SU-DHL-6 (cell line): ENCODE measurements at regions not wholly inside any gene's neighbourhood (a gene's known extent, or its start where the extent isn't known, plus 50 kb on each side); places are given as distances from the start of the nearest gene placed in this dataset.

Experiments used
- H2AFZ ChIP-seq: fragments of 200-600 bp; sonication (generic); 2 replicates; pipeline ENCODE4 v1.6.1; 2014; ENCODE audit warnings: low read depth, mild to moderate bottlenecking, moderate library complexity, mixed read lengths, antibody characterized with exemption, low read length; ENCODE audit not compliant: severe bottlenecking
- H3F3A ChIP-seq: fragments of 200-600 bp; shearing (Covaris generic); 2 replicates; pipeline ENCODE4 v1.6.0; 2016; ENCODE audit warnings: antibody characterized with exemption, mild to moderate bottlenecking; ENCODE audit not compliant: insufficient read depth
- H3K27ac ChIP-seq: fragments of 200-600 bp; sonication (generic); 2 replicates; pipeline ENCODE4 v1.5.1; 2016; ENCODE audit warnings: low read depth, mild to moderate bottlenecking, low read length, moderate library complexity, mixed read lengths
- H3K27me3 ChIP-seq: fragments of 200-600 bp; sonication (generic), shearing (Covaris generic); 2 replicates; pipeline ENCODE4 v1.6.0; 2014; ENCODE audit warnings: mild to moderate bottlenecking, low read length
- H3K36me3 ChIP-seq: fragments of 200-600 bp; sonication (generic); 2 replicates; pipeline ENCODE4 v1.6.1; 2014; ENCODE audit warnings: mild to moderate bottlenecking, low read length, mixed read lengths
- H3K4me2 ChIP-seq: fragments of 300-600, 200-600 bp; shearing (Covaris generic), sonication (generic); 2 replicates; pipeline ENCODE4 v1.6.0; 2014; ENCODE audit warnings: low read length, low read depth, mild to moderate bottlenecking; ENCODE audit not compliant: poor library complexity, severe bottlenecking
- H3K4me3 ChIP-seq: fragments of 200-600 bp; sonication (generic); 2 replicates; pipeline ENCODE4 v1.5.1; 2014; ENCODE audit warnings: antibody characterized with exemption, low read length, mild to moderate bottlenecking, mixed read lengths; ENCODE audit not compliant: insufficient read depth, poor library complexity, severe bottlenecking
- H3K79me2 ChIP-seq: fragments of 200-600 bp; sonication (generic); 2 replicates; pipeline ENCODE4 v1.6.1; 2014; ENCODE audit warnings: mild to moderate bottlenecking, low read length, moderate library complexity; ENCODE audit not compliant: insufficient read depth
- H3K9ac ChIP-seq: fragments of 200-600 bp; sonication (generic); 2 replicates; pipeline ENCODE4 v1.7.0; 2014; ENCODE audit warnings: mild to moderate bottlenecking, low read length
- H3K9me2 ChIP-seq: fragments of 200-600 bp; sonication (generic); replicated peaks from 2 replicates; pipeline ENCODE4 v1.6.1; 2014; ENCODE audit warnings: low read length; ENCODE audit not compliant: insufficient read depth
- H3K9me3 ChIP-seq: fragments of 200-600 bp; sonication (generic); 2 replicates; pipeline ENCODE4 v1.6.1; 2014; ENCODE audit warnings: low read length, mixed read lengths; ENCODE audit not compliant: insufficient read depth
- H4K20me1 ChIP-seq: fragments of 200-600 bp; sonication (generic); 2 replicates; pipeline ENCODE4 v1.6.1; 2014; ENCODE audit warnings: low read depth, mild to moderate bottlenecking, antibody characterized with exemption, low read length, moderate library complexity, mixed read lengths
- CTCF ChIP-seq: fragments of 200-600 bp; sonication (generic); IDR thresholded peaks from one replicate; pipeline ENCODE4 v1.5.1; 2017; ENCODE audit warnings: antibody characterized with exemption, mild to moderate bottlenecking, low read length, moderate library complexity; ENCODE audit not compliant: insufficient read depth, poor library complexity, severe bottlenecking
- EZH2phosphoT487 ChIP-seq: fragments of 200-600 bp; sonication (generic), shearing (Covaris generic); conservative IDR thresholded peaks from 2 replicates; pipeline ENCODE4 v1.6.1; 2018; ENCODE audit warnings: mild to moderate bottlenecking, antibody characterized with exemption, low read length, moderate library complexity, mixed read lengths

- H3K27me3 ChIP-seq = no peaks in the 10 kb centered on the region
- H3K4me2 ChIP-seq = no peak overlapping the region
- no peak overlapping the region for H3K9ac ChIP-seq
- H3K9me2 ChIP-seq = no peaks in the 10 kb centered on the region
- no peaks in the 10 kb centered on the region for H3F3A ChIP-seq
- no peak overlapping the region for H2AFZ ChIP-seq
- no peaks in the 10 kb centered on the region for H3K79me2 ChIP-seq
- no peak overlapping the region for H3K27ac ChIP-seq
- no peaks in the 10 kb centered on the region for H3K36me3 ChIP-seq
- no peaks in the 10 kb centered on the region for H3K9me3 ChIP-seq
- TF ChIP-seq CTCF (no peak), EZH2phosphoT487 (no peak)
- no peak overlapping the region for H3K4me3 ChIP-seq
- no peaks in the 10 kb centered on the region for H4K20me1 ChIP-seq
Observed at GRCh38 chr3:63116922-63117321, 161.2 kb upstream of the SYNPR start.

DNA sequence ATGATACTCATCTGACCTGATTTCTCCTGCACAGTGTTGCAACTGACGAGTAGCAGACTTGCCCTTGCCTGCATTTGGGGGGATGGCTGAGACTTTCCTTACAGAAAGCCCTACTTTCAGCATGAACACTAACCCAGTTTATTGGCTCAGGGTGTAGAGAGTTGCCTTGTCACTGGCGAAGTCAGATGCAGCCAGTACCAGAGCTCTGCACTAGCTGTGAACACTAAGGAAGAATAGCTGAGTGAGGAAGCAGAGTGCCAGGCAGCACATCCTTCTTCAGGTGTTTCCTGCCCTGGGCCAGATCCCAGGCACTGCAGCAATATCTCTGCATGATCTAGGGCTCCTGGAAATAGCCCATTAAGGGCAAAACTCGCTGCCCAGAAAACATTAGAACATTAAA, 154.0 kb upstream of the SYNPR start:
- H3K36me3 ChIP-seq = no peaks in the 10 kb centered on the region
- no peaks in the 10 kb centered on the region for H3K9me2 ChIP-seq
- no peak overlapping the region for H3K27ac ChIP-seq
- TF ChIP-seq EZH2phosphoT487 (no peak), CTCF (no peak)
- no peaks in the 10 kb centered on the region for H3K79me2 ChIP-seq
- no peaks in the 10 kb centered on the region for H4K20me1 ChIP-seq
- no peak overlapping the region for H3K9ac ChIP-seq
- H3K9me3 ChIP-seq = no peaks in the 10 kb centered on the region
- no peak overlapping the region for H3K4me3 ChIP-seq
- no peak overlapping the region for H3K4me2 ChIP-seq
- H3K27me3 ChIP-seq = no peaks in the 10 kb centered on the region
- no peaks in the 10 kb centered on the region for H3F3A ChIP-seq
- H2AFZ ChIP-seq = no peak overlapping the region

GRCh38 chr3:63126530-63126929, 151.6 kb upstream of the SYNPR start:
- Histone ChIP-seq H3K4me3 (no peak overlapping the region), H3K27me3 (no peaks in the 10 kb centered on the region), H3K4me2 (no peak overlapping the region), H3K27ac (no peak overlapping the region), H2AFZ (no peak overlapping the region), H3K79me2 (no peaks in the 10 kb centered on the region), H3K9me2 (no peaks in the 10 kb centered on the region), H3K9ac (no peak overlapping the region), H3F3A (no peaks in the 10 kb centered on the region), H3K9me3 (no peaks in the 10 kb centered on the region), H4K20me1 (no peaks in the 10 kb centered on the region), H3K36me3 (no peaks in the 10 kb centered on the region)
- TF ChIP-seq EZH2phosphoT487 = no peak

GRCh38 chr3:63128380-63128779, 149.7 kb upstream of the SYNPR start:
- no peak overlapping the region for H2AFZ ChIP-seq
- H3K27ac ChIP-seq = no peak overlapping the region
- no peaks in the 10 kb centered on the region for H3K9me2 ChIP-seq
- H3K36me3 ChIP-seq = no peaks in the 10 kb centered on the region
- H3K9me3 ChIP-seq = no peaks in the 10 kb centered on the region
- H3K9ac ChIP-seq = no peak overlapping the region
- H3K4me2 ChIP-seq = no peak overlapping the region
- no peak overlapping the region for H3K4me3 ChIP-seq
- H3K27me3 ChIP-seq = no peaks in the 10 kb centered on the region
- no peak for TF ChIP-seq CTCF
- no peak for TF ChIP-seq EZH2phosphoT487
- H4K20me1 ChIP-seq = no peaks in the 10 kb centered on the region
- H3K79me2 ChIP-seq = no peaks in the 10 kb centered on the region
- H3F3A ChIP-seq = no peaks in the 10 kb centered on the region
